ENCODE measurements at regions not wholly inside any gene's neighbourhood (a gene's known extent, or its start where the extent isn't known, plus 50 kb on each side); places are given as distances from the start of the nearest gene placed in this dataset.

DNA sequence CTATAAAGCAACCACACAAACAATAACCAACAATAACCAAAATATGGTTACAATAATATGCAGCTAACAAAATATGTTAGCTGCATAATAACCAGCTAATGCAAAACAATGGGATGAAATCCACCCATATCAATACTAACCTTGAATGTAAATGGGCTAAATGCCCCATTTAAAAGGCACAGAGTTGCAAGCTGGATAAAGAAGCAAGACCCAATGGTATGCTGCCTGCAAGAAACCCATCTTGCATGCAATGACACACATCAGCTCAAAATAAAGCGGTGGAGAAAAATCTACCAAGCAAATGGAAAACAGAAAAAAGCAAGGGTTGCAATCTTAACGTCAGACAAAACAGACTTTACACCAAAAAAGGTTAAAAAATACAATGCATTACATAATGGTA is 316.5 kb upstream of the NR5A2 start:
- H3K27ac ChIP-seq (ENCODE audit: low read length), result no peak overlapping the region
- WGBS (ENCODE audit: insufficient coverage, low lambda C conversion rate), result 100% methylated on average over 2 of the region's 2 CpGs
- no peaks in the 10 kb centered on the region for H3K4me1 ChIP-seq (ENCODE audit: control insufficient read depth, insufficient read depth, low read length)
- H3K36me3 ChIP-seq (ENCODE audit: control insufficient read depth, insufficient read depth, low read length), result no peaks in the 10 kb centered on the region
- no peak overlapping the region for H3K4me3 ChIP-seq (ENCODE audit: low read length)
- H3K27me3 ChIP-seq (ENCODE audit: control insufficient read depth, insufficient read depth, low read length), result no peaks in the 10 kb centered on the region
- no peak for DNase-seq
- H3K9me3 ChIP-seq (ENCODE audit: control insufficient read depth, low read depth, low read length), result peaks cover 7% of the 10 kb centered on the region

DNA sequence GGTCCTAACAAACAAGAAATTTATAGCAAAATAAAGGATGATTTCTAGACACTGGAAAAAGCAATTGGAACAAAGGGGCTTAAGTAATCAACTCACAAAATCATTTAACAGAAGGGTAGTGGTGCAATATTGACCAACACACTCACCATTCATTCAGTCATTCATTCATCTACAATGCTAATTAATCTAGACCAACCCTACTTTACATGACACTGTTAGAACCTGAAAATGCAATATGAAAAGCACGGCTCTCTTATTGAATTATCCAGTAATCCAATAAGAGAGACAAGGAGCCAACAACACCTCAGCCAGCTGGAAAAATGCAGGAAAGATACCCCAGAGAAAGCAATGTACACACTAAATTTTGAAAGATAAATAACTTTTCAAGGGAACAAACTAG is 310.8 kb upstream of the NR5A2 start:
- Histone ChIP-seq H3K27me3 (ENCODE audit: control insufficient read depth, insufficient read depth, low read length) (no peaks in the 10 kb centered on the region), H3K27ac (ENCODE audit: low read length) (no peak overlapping the region), H3K9me3 (ENCODE audit: control insufficient read depth, low read depth, low read length) (no peaks in the 10 kb centered on the region), H3K4me3 (ENCODE audit: low read length) (no peak overlapping the region), H3K4me1 (ENCODE audit: control insufficient read depth, insufficient read depth, low read length) (no peaks in the 10 kb centered on the region), H3K36me3 (ENCODE audit: control insufficient read depth, insufficient read depth, low read length) (no peaks in the 10 kb centered on the region)
- no peak for DNase-seq
- no CpG with 5 or more reads among the region's 1 CpG for WGBS (ENCODE audit: insufficient coverage, low lambda C conversion rate)

DNA sequence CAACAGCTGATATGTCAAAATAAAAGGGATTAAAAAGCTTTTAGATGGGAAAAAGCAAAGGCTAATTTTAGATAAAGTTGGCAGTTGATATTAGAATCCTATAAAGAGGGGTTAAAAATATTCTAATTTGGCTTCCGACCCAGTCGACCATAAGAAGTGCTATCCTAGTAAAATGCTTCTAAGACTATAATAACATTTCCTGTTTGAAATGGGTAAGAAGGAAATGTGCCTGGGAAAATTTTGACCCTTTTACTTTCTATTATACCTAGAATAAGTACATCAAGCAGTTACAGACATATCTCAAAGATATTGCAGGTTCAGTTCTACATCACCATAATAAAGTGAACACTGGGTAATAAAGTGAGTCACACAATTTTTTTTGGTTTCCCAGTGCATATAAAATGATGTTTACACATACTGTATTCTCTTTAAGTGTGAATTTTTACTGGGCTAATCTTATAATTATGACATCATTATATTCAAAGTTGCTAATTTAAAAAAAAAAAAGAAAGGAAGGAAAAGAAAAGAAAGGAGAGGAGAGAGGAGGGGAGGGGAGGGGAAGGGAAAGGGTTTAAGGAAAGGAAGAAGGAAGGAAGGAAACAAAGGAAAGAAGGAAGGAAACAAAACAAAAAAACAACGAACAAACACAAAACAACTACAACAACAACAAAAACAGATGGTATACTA is 308.2 kb upstream of the NR5A2 start:
- 93% methylated on average over 3 of the region's 3 CpGs for WGBS (ENCODE audit: insufficient coverage, low lambda C conversion rate)

DNA sequence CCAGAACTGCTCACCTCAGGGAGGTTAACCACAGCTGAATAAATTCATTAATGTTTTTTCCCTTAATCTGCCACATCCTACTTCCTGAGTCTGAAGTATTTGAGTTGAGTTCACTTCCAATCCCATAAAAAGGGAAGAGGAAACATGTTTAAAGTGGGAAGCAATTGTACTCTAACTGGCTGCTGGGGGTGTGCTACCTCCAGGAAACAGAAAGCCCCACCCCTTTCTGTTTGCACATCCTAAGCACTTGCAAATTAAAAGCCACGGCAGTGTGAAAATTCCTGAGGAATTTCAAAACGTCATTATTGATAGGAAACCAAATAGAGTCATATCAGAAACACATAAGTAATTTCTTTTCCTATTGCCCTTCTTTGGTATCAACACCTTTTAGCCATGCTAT is 307.0 kb upstream of the NR5A2 start:
- Histone ChIP-seq H3K27me3 (ENCODE audit: control insufficient read depth, insufficient read depth, low read length) (no peaks in the 10 kb centered on the region), H3K4me3 (ENCODE audit: low read length) (no peak overlapping the region), H3K4me1 (ENCODE audit: control insufficient read depth, insufficient read depth, low read length) (peaks cover 7% of the 10 kb centered on the region), H3K9me3 (ENCODE audit: control insufficient read depth, low read depth, low read length) (no peaks in the 10 kb centered on the region), H3K36me3 (ENCODE audit: control insufficient read depth, insufficient read depth, low read length) (no peaks in the 10 kb centered on the region), H3K27ac (ENCODE audit: low read length) (no peak overlapping the region)
- no peak for DNase-seq
- 17% methylated on average over 1 of the region's 2 CpGs for WGBS (ENCODE audit: insufficient coverage, low lambda C conversion rate)

More for the DNA sequence above, 308.2 kb upstream of the NR5A2 start:
- H3K27ac ChIP-seq (ENCODE audit: low read length), result no peak overlapping the region
- H3K4me3 ChIP-seq (ENCODE audit: low read length), result no peak overlapping the region
- no peak for DNase-seq
- H3K4me1 ChIP-seq (ENCODE audit: control insufficient read depth, insufficient read depth, low read length), result no peaks in the 10 kb centered on the region
- H3K36me3 ChIP-seq (ENCODE audit: control insufficient read depth, insufficient read depth, low read length), result no peaks in the 10 kb centered on the region
- H3K27me3 ChIP-seq (ENCODE audit: control insufficient read depth, insufficient read depth, low read length), result no peaks in the 10 kb centered on the region
- no peaks in the 10 kb centered on the region for H3K9me3 ChIP-seq (ENCODE audit: control insufficient read depth, low read depth, low read length)

DNA sequence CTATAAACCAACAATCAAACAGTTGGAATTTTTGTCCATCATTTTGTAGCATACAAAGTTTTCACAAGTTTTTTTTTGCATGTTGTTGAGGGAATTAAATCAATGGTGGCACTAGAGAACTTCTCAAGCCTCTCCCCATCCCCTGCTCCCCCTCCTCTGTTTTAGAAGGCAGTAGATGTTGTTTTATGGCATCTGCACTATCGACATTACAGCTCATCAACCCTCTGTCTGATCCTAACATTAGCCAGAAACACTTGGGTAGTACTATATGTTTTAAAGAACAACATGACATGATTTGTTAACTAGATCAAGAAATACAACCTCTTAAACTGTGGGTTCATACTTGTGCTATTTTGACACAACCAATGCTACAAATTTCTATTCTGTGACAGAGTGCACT is 306.5 kb upstream of the NR5A2 start:
- no peak overlapping the region for H3K4me3 ChIP-seq (ENCODE audit: low read length)
- DNase-seq, result no peak

DNA sequence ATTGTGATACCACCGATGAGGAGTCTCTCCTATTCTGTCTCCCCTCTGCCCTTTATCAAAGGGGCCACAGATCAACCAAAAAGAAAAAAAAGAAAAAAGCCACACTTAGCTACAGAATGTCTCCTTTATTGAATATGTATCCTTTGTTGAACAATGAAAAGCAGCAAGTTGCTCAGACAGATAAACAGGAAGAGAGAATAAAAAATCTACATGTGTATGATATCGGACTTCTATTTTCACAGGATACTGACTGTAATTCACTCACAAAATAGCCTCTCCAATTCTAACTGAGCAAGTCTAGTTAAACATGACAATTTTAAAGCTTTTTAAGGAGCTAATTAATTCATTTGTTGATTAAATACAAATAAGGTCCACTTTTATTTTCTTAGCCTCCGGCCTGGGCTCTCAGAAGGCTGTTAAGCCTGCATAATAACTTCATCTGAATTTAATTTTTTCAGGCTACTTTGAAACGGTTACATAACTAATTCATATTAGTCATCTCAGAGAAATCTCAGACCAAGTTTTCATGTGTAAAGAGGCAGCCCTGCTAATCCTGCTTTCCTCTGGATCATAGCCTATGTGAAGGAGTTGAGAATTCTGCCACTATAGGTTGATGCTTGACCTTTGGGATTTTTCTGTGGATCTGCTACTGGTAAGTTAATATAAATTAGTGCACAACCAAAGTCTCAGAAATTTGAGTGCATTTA is 304.1 kb upstream of the NR5A2 start:
- Histone ChIP-seq H3K4me3 (ENCODE audit: low read length) (no peak overlapping the region), H3K36me3 (ENCODE audit: control insufficient read depth, insufficient read depth, low read length) (no peaks in the 10 kb centered on the region), H3K27ac (ENCODE audit: low read length) (no peak overlapping the region), H3K27me3 (ENCODE audit: control insufficient read depth, insufficient read depth, low read length) (no peaks in the 10 kb centered on the region), H3K4me1 (ENCODE audit: control insufficient read depth, insufficient read depth, low read length) (peaks cover 7% of the 10 kb centered on the region), H3K9me3 (ENCODE audit: control insufficient read depth, low read depth, low read length) (no peaks in the 10 kb centered on the region)
- WGBS (ENCODE audit: insufficient coverage, low lambda C conversion rate), result 100% methylated on average over 1 of the region's 4 CpGs
- no peak for DNase-seq

More for the DNA sequence above, 306.5 kb upstream of the NR5A2 start:
- Histone ChIP-seq H3K27ac (ENCODE audit: low read length) (no peak overlapping the region), H3K36me3 (ENCODE audit: control insufficient read depth, insufficient read depth, low read length) (no peaks in the 10 kb centered on the region), H3K27me3 (ENCODE audit: control insufficient read depth, insufficient read depth, low read length) (no peaks in the 10 kb centered on the region), H3K4me1 (ENCODE audit: control insufficient read depth, insufficient read depth, low read length) (peaks cover 7% of the 10 kb centered on the region), H3K9me3 (ENCODE audit: control insufficient read depth, low read depth, low read length) (no peaks in the 10 kb centered on the region)
- WGBS (ENCODE audit: insufficient coverage, low lambda C conversion rate), result 20% methylated on average over 1 of the region's 1 CpG

DNA sequence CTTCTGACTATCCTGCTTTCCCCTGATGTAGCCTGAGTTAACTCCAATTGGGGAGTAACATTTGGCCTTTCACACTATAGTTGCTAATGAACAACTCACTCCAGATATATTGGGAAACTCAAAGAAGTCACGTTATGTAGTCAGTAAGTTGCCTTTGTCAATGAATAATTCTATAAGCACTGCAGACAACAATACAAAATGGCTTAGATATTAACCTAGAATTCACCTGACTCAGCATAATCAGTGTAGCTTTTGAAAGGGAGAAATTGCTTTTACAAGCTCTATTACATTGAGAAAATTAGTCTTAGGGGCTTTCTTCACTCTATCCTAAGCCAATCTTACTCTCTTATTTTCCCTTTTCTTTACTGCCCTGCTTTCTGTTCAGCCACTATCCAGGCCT is 303.5 kb upstream of the NR5A2 start:
- Histone ChIP-seq H3K27ac (ENCODE audit: low read length) (no peak overlapping the region), H3K27me3 (ENCODE audit: control insufficient read depth, insufficient read depth, low read length) (no peaks in the 10 kb centered on the region), H3K4me3 (ENCODE audit: low read length) (no peak overlapping the region), H3K36me3 (ENCODE audit: control insufficient read depth, insufficient read depth, low read length) (no peaks in the 10 kb centered on the region), H3K9me3 (ENCODE audit: control insufficient read depth, low read depth, low read length) (no peaks in the 10 kb centered on the region), H3K4me1 (ENCODE audit: control insufficient read depth, insufficient read depth, low read length) (peaks cover 7% of the 10 kb centered on the region)
- peak; percentile 20 to 59 for DNase-seq
- WGBS (ENCODE audit: insufficient coverage, low lambda C conversion rate), result no CpG with 5 or more reads among the region's 1 CpG

DNA sequence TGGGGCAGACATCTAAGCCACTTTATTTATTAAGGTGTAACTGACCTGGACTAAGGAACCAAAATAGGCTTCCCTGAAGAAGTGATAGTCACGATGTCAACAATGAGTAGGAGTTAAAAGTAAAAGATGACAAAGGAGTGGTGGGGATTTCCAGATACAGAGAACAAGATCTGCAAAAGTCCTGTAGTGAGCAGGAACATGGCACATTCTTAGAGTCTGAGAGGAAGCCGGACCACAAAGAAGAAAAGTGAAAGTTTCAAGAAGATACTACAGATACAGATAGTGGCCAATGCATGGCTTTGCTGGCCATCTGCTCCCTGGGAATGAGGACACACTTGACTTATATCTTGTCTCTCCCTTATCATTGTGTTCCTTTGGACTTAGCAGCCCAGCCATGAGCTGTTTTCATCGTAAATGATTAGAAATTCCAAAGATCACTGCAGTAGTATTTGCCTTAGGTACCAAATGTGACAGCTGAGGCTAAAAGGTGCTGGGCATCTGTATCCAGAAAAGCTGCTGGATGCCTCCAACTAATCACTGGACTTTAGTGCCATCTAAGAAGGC is 302.4 kb upstream of the NR5A2 start:
- DNase-seq, result peak; percentile 52 to 72
- no peaks in the 10 kb centered on the region for H3K27me3 ChIP-seq (ENCODE audit: control insufficient read depth, insufficient read depth, low read length)
- no peak overlapping the region for H3K27ac ChIP-seq (ENCODE audit: low read length)
- no peaks in the 10 kb centered on the region for H3K9me3 ChIP-seq (ENCODE audit: control insufficient read depth, low read depth, low read length)
- WGBS (ENCODE audit: insufficient coverage, low lambda C conversion rate), result 0% methylated on average over 1 of the region's 3 CpGs
- no peak overlapping the region for H3K4me3 ChIP-seq (ENCODE audit: low read length)
- H3K36me3 ChIP-seq (ENCODE audit: control insufficient read depth, insufficient read depth, low read length), result no peaks in the 10 kb centered on the region
- peaks cover 7% of the 10 kb centered on the region for H3K4me1 ChIP-seq (ENCODE audit: control insufficient read depth, insufficient read depth, low read length)

DNA sequence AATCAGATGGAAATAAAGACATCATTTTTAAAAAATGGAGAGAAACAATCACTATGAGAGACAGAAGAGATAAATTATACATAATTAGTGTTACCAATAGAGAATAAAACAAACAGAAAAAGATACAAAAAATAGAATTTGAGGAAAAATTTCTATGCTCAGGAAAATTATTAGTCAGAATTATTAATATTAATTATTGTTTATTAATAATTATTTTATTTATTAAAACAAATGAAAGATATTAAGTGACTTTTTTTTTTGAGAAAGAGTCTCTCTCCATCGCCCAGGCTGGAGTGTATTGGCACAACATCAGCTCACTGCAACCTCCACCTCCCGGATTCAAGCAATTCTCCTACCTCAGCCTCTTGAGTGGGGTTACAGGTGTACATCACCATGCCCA is 299.8 kb upstream of the NR5A2 start:
- Histone ChIP-seq H3K27ac (ENCODE audit: low read length) (no peak overlapping the region), H3K4me1 (ENCODE audit: control insufficient read depth, insufficient read depth, low read length) (peaks cover 7% of the 10 kb centered on the region), H3K27me3 (ENCODE audit: control insufficient read depth, insufficient read depth, low read length) (no peaks in the 10 kb centered on the region), H3K9me3 (ENCODE audit: control insufficient read depth, low read depth, low read length) (no peaks in the 10 kb centered on the region), H3K4me3 (ENCODE audit: low read length) (no peak overlapping the region), H3K36me3 (ENCODE audit: control insufficient read depth, insufficient read depth, low read length) (no peaks in the 10 kb centered on the region)
- DNase-seq, result no peak
- 100% methylated on average over 2 of the region's 2 CpGs for WGBS (ENCODE audit: insufficient coverage, low lambda C conversion rate)

DNA sequence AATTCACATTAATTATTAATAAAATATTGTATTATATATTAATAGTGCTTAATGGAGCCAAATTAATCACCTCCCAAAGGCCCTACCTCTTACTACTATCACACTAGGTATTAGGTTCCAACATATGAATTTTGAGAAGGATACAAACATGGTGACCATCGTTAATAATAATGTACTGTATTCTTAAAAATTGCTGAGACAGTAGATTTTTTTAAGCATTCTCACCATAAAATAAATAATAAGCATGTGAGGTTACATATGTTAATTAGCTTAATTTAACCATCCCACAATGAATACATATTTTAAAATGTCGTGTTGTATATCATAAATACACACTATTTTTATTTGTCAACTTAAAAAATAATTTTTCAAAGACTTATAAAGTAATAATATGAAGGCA is 299.2 kb upstream of the NR5A2 start:
- no peak overlapping the region for H3K27ac ChIP-seq (ENCODE audit: low read length)
- no peaks in the 10 kb centered on the region for H3K27me3 ChIP-seq (ENCODE audit: control insufficient read depth, insufficient read depth, low read length)
- H3K9me3 ChIP-seq (ENCODE audit: control insufficient read depth, low read depth, low read length), result no peaks in the 10 kb centered on the region
- H3K36me3 ChIP-seq (ENCODE audit: control insufficient read depth, insufficient read depth, low read length), result no peaks in the 10 kb centered on the region
- no peak for DNase-seq
- WGBS (ENCODE audit: insufficient coverage, low lambda C conversion rate), result 93% methylated on average over 2 of the region's 2 CpGs
- no peak overlapping the region for H3K4me3 ChIP-seq (ENCODE audit: low read length)
- H3K4me1 ChIP-seq (ENCODE audit: control insufficient read depth, insufficient read depth, low read length), result peaks cover 7% of the 10 kb centered on the region
